WI38 (cell line): ENCODE measurements at regions not wholly inside any gene's neighbourhood (a gene's known extent, or its start where the extent isn't known, plus 50 kb on each side); places are given as distances from the start of the nearest gene placed in this dataset.

ENCODE experiments used
- H3K4me3 ChIP-seq: 2 replicates; pipeline ENCODE4 v1.5.1; 2011; ENCODE audit warnings: low read depth, mild to moderate bottlenecking, control low read depth, low read length
- TF ChIP-seq, protein P1 (sequence below): IDR thresholded peaks from 2 replicates; pipeline ENCODE4 v1.5.1; 2012; ENCODE audit warnings: low read depth, mild to moderate bottlenecking, control low read depth, low read length

DNA sequence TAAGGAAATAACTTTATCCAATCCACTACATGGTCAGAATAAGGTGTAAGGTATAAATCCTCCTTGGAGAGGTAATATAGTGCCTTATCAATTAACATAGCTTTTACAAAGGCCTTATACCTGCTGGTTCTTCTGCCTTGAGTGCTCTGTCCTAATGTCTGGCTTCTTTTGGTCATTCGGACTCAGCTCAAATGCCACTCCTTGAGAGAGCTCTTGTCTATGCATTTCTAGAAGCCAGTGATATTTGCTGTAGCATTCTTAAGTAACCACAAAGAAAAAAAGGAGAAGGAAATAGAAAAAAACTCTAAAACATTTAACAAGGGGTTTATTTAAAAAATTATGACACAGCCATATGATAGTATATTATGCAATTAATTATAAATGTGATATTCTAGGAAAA, 444.8 kb upstream of the SLIT2 start:
- TF ChIP-seq, protein P1, sequence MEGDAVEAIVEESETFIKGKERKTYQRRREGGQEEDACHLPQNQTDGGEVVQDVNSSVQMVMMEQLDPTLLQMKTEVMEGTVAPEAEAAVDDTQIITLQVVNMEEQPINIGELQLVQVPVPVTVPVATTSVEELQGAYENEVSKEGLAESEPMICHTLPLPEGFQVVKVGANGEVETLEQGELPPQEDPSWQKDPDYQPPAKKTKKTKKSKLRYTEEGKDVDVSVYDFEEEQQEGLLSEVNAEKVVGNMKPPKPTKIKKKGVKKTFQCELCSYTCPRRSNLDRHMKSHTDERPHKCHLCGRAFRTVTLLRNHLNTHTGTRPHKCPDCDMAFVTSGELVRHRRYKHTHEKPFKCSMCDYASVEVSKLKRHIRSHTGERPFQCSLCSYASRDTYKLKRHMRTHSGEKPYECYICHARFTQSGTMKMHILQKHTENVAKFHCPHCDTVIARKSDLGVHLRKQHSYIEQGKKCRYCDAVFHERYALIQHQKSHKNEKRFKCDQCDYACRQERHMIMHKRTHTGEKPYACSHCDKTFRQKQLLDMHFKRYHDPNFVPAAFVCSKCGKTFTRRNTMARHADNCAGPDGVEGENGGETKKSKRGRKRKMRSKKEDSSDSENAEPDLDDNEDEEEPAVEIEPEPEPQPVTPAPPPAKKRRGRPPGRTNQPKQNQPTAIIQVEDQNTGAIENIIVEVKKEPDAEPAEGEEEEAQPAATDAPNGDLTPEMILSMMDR: no peak
- no peak overlapping the region for H3K4me3 ChIP-seq

DNA sequence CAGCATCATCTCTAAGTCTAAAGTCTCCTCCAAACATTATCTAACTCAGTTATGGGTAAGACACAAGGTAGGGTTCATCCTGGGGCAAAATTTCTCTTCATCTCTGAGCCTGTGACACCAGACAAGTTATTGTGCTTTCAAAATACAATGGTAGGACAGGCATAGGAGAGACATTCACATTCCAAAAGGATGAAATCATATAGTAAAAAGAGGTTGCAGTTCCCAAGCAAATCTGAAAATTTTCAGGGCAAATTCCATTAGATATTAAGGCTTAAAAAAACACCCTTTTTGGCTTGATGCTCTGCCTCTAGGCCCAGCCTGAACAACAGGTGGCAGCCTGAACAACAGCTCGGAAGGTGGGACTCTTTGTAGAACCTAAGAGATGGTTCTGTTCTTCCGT, 448.3 kb upstream of the SLIT2 start:
- no peak overlapping the region for H3K4me3 ChIP-seq
- TF ChIP-seq, protein P1: no peak

DNA sequence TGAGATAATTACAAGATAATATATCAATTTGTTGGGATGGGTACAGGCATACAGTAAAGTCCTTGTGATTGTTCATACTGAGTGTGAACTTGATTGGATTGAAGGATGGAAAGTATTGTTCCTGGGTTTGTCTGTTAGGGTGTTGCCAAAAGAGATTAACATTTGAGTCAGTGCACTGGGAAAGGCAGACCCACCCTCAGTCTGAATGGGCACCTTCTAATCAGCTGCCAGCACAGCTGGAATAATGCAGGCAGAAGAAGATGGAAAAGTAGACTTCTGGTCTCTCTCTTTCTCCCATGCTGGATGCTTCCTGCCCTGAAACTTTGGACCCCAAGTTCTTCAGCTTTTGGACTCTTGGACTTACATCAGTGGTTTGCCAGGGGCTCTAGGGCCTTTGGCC, 457.9 kb upstream of the SLIT2 start:
- TF ChIP-seq, protein P1: no peak
- no peak overlapping the region for H3K4me3 ChIP-seq

DNA sequence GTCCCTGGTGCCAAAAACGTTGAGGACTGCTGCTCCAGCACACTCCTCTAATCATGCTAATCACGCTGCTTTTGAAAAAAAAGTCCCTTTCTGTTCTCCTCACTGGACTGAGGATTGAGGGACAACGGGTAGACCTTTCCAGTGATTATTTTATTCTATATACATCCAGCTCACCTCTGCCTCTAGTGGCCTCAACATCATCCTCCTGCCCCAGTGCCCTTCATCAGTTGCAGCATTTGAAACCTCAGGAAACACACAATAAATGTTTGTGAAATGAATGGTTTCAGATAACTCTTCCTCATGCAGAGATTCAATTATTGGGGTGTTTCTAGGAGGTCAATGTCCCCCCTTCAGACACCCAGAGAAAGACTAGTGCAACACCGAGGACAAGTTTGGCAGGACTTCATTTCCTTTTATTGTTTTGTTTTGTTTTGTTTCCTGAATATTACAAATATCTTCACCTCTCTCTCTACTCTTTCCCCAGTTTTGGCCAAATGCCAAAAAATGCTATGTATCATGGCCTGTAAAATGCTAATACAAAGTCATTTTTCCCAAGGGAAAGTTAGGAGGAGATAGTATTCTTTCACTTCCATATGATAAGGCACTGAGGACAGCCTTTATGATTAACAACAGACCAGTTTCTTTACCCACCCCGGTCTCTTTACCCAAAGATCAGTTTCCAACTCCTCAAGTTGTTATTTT, 460.1 kb upstream of the SLIT2 start:
- no peak overlapping the region for H3K4me3 ChIP-seq
- TF ChIP-seq, protein P1: peak; percentile 36; the same call in 1 of the 2 replicates

DNA sequence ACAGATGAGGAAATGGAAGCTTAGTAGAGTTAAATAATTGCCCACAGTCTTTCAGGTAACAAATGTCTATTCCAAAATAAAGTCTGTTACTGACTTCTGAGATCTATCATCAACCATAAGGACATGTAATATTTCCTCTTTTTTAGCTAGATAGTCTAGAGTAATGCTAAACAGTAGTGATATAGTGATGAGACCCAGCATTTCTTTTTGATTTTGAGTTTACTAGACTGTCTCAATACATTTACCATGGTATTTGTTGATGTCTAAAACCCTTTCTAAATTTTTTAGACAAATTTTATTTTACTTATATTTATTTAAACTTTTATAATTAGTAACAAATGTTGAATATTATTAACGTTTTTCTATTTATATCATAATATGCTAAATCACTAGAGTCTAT, 465.1 kb upstream of the SLIT2 start:
- TF ChIP-seq, protein P1: no peak
- H3K4me3 ChIP-seq: no peak overlapping the region

DNA sequence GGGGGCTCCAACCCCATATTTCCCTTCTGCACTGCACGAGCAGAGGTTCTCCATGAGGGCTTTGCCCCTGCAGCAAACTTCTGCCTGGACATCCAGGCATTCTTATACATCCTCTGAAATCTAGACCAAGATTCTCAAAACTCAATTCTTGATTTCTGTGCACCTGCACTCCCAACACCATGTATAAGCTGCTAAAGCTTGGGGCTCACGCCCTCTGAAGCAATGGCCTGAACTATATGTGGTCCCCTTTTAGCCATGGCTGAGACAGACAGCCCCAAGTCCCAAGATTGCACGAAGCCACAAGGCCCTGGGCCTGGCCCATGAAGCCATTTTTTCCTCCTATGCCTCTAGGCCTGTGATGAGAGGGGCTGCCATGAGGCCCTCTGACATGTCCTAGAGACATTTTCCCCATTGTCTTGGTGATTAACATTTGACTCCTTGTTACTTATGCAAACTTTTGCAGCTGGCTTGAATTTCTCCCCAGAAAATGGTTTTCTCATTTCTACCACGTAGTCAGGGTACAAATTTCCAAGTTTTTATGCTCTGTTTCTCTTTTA, 468.0 kb upstream of the SLIT2 start:
- H3K4me3 ChIP-seq: no peak overlapping the region

DNA sequence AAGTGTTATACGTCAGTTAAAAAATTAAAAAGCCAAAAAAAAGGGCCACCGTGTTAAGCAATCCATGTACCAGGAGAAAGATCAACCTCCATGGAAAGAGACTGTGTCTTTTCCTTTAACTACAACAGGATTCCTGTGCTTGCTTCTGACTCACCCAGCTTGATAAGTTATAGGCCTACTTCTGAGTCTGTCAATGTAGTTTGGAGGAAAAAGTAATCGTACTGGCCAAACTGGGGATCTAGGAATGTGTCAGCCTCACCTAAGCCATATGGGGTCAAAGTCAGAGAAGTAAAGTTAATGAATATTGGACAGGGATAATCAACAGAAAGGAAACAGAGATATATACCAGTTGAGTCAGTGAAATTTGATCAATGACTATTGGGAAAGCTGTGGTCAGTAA, 470.8 kb upstream of the SLIT2 start:
- no peak overlapping the region for H3K4me3 ChIP-seq

More for the DNA sequence above, 468.0 kb upstream of the SLIT2 start:
- TF ChIP-seq, protein P1: no peak

More for the DNA sequence above, 470.8 kb upstream of the SLIT2 start:
- TF ChIP-seq, protein P1: no peak
